Testis (tissue), 2 donors: ENCODE measurements at regions not wholly inside any gene's neighbourhood (a gene's known extent, or its start where the extent isn't known, plus 50 kb on each side); places are given as distances from the start of the nearest gene placed in this dataset.
A peak's percentile ranks its signal among the peaks of the same experiment; 100 is the strongest.

Experiments used
- DNase-seq: peaks from one replicate; pipeline ENCODE4 v3.0.0-alpha.2; 2019
- H3K27ac ChIP-seq, 2 donors: fragments of 200-600 bp; sonication (generic); one replicate each; pipeline ENCODE4 v1.5.1; 2019
- H3K27me3 ChIP-seq: fragments of 200-600 bp; sonication (generic); one replicate; pipeline ENCODE4 v1.5.1; 2019
- H3K36me3 ChIP-seq: fragments of 200-600 bp; sonication (generic); one replicate; pipeline ENCODE4 v1.5.1; 2017; ENCODE audit warnings: low read depth; ENCODE audit errors: missing control alignments
- H3K4me1 ChIP-seq: fragments of 200-600 bp; sonication (generic); one replicate; pipeline ENCODE4 v1.5.1; 2019
- H3K4me3 ChIP-seq, 2 donors: fragments of 200-600 bp; sonication (generic); one replicate each; pipeline ENCODE4 v1.5.1; 2017 to 2019
- H3K9me3 ChIP-seq: fragments of 200-600 bp; sonication (generic); one replicate; pipeline ENCODE4 v1.5.1; 2017
- POLR2A ChIP-seq: fragments of 450-650 bp; IDR thresholded peaks from one replicate; pipeline ENCODE4 v1.6.1; 2017; ENCODE audit warnings: antibody characterized with exemption, mild to moderate bottlenecking, moderate library complexity
- WGBS, 2 donors: methylation state at CpG; one replicate each; pipeline ENCODE4 v1.1.5; 2018; 5-methylcytosine and 5-hydroxymethylcytosine counted together
- intact Hi-C: fragments of 100-400 bp; cut with DNase I; formaldehyde crosslinking; loops from one replicate; pipeline ENCODE4 v1.15.1; 2023; ENCODE audit warnings: low total_unique reads
- TF ChIP-seq, protein P1 (sequence below), 3 experiments: fragments of 450-650 bp in 2 of 3; fragments of 200-600 bp in 1 of 3; sonication (generic) in 1 of 3; IDR thresholded peaks; one replicate each; pipeline ENCODE4 v1.5.1; 2016 to 2019; ENCODE audit warnings: antibody characterized with exemption in 3 of 3, mild to moderate bottlenecking in 2 of 3, moderate library complexity in 1 of 3

DNA sequence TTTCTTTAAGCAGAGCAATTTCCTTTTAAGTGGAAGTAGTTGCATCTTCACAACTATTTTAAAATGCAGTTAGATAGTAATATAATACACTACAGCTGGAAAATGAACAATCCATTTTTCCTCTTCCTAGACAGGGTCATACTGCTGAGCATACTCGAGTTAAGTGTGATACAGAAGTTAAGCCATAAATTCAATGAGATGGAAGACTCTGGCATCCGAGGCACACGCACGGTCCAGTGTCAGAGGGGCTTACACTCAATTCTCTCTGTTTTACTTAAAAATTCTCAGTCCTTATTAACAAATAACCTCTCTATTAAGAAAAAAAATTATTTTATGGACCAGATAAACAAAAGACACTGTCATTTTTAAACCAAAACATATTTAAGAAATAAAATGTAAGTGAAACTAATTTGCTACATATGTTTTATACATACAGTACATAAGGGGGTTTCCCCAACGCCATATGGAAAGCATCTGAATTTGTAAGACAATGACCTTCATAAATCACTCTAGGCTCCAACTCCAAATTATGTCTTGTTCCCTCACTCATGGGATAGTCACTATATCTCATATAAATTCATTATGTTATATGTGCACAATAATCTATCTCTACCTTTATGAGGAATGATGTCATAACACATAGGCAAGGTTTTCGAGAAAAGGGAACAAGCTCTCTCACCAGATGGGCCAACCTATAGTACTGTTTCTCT is 315.3 kb downstream of the PAPSS1 start:
- Histone ChIP-seq H3K4me1 (no peaks in the 10 kb centered on the region), H3K27me3 (no peaks in the 10 kb centered on the region), H3K27ac (no peak overlapping the region), H3K36me3 (no peaks in the 10 kb centered on the region), H3K9me3 (no peaks in the 10 kb centered on the region), H3K4me3 (no peak overlapping the region)
- no peak for DNase-seq
- TF ChIP-seq, protein P1, sequence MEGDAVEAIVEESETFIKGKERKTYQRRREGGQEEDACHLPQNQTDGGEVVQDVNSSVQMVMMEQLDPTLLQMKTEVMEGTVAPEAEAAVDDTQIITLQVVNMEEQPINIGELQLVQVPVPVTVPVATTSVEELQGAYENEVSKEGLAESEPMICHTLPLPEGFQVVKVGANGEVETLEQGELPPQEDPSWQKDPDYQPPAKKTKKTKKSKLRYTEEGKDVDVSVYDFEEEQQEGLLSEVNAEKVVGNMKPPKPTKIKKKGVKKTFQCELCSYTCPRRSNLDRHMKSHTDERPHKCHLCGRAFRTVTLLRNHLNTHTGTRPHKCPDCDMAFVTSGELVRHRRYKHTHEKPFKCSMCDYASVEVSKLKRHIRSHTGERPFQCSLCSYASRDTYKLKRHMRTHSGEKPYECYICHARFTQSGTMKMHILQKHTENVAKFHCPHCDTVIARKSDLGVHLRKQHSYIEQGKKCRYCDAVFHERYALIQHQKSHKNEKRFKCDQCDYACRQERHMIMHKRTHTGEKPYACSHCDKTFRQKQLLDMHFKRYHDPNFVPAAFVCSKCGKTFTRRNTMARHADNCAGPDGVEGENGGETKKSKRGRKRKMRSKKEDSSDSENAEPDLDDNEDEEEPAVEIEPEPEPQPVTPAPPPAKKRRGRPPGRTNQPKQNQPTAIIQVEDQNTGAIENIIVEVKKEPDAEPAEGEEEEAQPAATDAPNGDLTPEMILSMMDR (IDR thresholded peaks at IDR 0.05): no peak
- TF ChIP-seq POLR2A: no peak
- 61 to 62% methylated on average over 6 of the region's 6 CpGs for WGBS, 2 donors
- intact Hi-C loops: no loop called here

DNA sequence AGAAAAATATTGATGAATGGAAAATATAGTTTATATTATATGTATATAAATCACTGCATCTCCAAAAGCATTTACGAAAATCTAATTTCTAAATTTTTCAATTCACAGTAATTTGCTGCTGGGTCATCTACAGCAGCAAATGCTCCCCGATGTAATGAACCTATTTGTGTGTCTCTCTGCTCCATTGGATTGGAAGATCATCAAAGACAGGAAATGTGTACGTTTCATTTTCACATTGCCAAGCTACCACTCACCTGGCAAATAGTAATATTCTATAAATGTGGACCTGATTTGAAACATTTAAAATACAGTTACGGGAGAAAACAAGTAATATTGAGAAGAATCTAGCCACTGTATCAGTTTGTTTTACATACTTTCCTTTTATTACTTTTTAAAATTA is 317.7 kb downstream of the PAPSS1 start:
- intact Hi-C loops: no loop called here
- no peak overlapping the region for H3K27ac ChIP-seq

DNA sequence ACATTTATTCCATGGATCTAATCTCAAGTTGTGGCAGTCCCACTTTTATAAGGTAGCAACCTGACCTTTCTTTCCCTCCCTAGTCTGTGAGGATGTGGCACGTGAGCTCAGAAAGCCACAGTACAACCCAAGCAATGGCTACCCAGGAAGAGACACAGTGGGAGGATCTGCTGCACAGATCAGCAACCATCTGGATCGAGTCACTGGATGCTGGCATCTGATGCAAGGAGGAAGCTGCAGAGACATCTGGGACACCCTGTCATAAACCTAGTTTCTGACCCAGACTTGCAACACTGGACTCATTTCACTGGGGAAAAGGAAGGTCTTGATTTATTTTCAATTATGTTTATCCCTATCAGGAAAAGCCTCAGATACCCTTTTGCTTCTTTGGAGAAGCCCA is 327.1 kb downstream of the PAPSS1 start:
- no peaks in the 10 kb centered on the region for H3K9me3 ChIP-seq
- H3K27me3 ChIP-seq: no peaks in the 10 kb centered on the region
- no peaks in the 10 kb centered on the region for H3K36me3 ChIP-seq
- WGBS, 2 donors: 34 to 56% methylated on average over 2 of the region's 2 CpGs
- H3K27ac ChIP-seq: peak overlapping the region in 1 of 2 donors; percentile 38
- DNase-seq: no peak
- H3K4me3 ChIP-seq: no peak overlapping the region
- TF ChIP-seq POLR2A: no peak
- TF ChIP-seq, protein P1 (IDR thresholded peaks at IDR 0.05): no peak
- H3K4me1 ChIP-seq: no peaks in the 10 kb centered on the region
- intact Hi-C loops: no loop called here

More for the DNA sequence above, 317.7 kb downstream of the PAPSS1 start:
- Histone ChIP-seq H3K36me3 (no peaks in the 10 kb centered on the region), H3K4me1 (no peaks in the 10 kb centered on the region), H3K4me3 (no peak overlapping the region), H3K9me3 (no peaks in the 10 kb centered on the region), H3K27me3 (no peaks in the 10 kb centered on the region)
- 83 to 90% methylated on average over 4 of the region's 4 CpGs for WGBS, 2 donors
- no peak for DNase-seq
- TF ChIP-seq, protein P1 (IDR thresholded peaks at IDR 0.05): no peak
- TF ChIP-seq POLR2A: no peak

DNA sequence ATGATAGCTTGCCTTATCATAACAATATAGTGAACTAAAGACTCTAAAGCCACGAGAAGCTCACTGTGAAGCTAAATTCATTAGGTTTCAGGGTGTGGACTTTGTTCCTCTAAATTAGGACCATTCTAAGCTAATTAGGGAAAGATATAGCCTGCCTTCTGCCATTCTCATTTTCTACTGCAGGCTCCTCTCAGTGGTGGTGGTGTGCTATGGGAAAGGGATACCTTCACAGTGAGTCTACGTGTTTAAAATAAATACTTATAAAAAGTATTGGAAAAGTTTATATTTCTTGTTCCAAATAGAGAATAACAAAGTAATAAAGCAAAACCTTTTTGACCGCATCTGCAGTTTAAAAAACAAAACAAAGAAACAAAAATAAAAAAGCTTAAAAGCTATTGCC is 327.7 kb downstream of the PAPSS1 start:
- Histone ChIP-seq H3K27me3 (no peaks in the 10 kb centered on the region), H3K27ac (peak overlapping the region in 1 of 2 donors; percentile 38), H3K9me3 (no peaks in the 10 kb centered on the region), H3K36me3 (no peaks in the 10 kb centered on the region), H3K4me3 (no peak overlapping the region), H3K4me1 (no peaks in the 10 kb centered on the region)
- no peak for DNase-seq
- WGBS, 2 donors: 52 to 56% methylated on average over 3 of the region's 3 CpGs
- intact Hi-C loops: no loop called here
- TF ChIP-seq, protein P1 (IDR thresholded peaks at IDR 0.05): no peak
- no peak for TF ChIP-seq POLR2A

DNA sequence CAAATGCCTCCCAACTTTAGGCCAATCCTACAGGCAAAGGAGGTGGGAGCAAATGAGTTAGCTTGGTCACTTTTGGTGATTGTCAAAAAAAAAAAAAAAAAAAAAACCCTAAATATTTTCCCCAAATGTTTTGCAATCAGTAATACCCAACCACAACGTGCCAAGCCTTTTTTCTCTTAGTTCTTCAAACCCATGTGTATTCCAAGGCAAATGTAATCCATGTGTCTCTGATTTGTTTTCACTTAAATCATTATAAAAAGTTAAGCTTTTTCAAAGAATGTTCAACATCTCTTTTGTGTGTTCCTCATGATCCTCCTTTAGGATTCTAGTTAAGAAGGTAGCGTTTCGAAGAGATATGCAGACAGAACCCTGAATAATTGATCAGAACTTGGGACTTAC is 328.4 kb downstream of the PAPSS1 start:
- Histone ChIP-seq H3K4me1 (no peaks in the 10 kb centered on the region), H3K36me3 (no peaks in the 10 kb centered on the region), H3K9me3 (no peaks in the 10 kb centered on the region), H3K27ac (no peak overlapping the region), H3K4me3 (no peak overlapping the region), H3K27me3 (no peaks in the 10 kb centered on the region)
- 87% methylated on average over 3 of the region's 3 CpGs for WGBS, 2 donors
- TF ChIP-seq, protein P1 (IDR thresholded peaks at IDR 0.05): no peak
- no peak for TF ChIP-seq POLR2A
- intact Hi-C loops: no loop called here
- no peak for DNase-seq
